ENCODE measurements at regions not wholly inside any gene's neighbourhood (a gene's known extent, or its start where the extent isn't known, plus 50 kb on each side); places are given as distances from the start of the nearest gene placed in this dataset.

- H3K4me3 Mint-ChIP-seq: no peak overlapping the region
- no peak overlapping the region for H3K27ac Mint-ChIP-seq
- DNase-seq: no peak
- no peaks in the 10 kb centered on the region for H3K36me3 Mint-ChIP-seq (ENCODE audit: low read depth)
- H3K4me1 Mint-ChIP-seq (ENCODE audit: low read depth): no peaks in the 10 kb centered on the region
- H3K27me3 Mint-ChIP-seq: no peaks in the 10 kb centered on the region
- H3K9me3 Mint-ChIP-seq: peaks cover 9% of the 10 kb centered on the region
Observed at GRCh38 chr7:15764851-15765382, 78.4 kb upstream of the MEOX2 start.

GRCh38 chr7:15764010-15764409, 77.5 kb upstream of the MEOX2 start:
- Mint-ChIP-seq H3K36me3 (ENCODE audit: low read depth) (no peaks in the 10 kb centered on the region), H3K4me1 (ENCODE audit: low read depth) (no peaks in the 10 kb centered on the region), H3K27me3 (no peaks in the 10 kb centered on the region), H3K4me3 (no peak overlapping the region), H3K9me3 (peaks cover 9% of the 10 kb centered on the region), H3K27ac (no peak overlapping the region)
- no peak for DNase-seq

- H3K27ac Mint-ChIP-seq: no peak overlapping the region
- peaks cover 8% of the 10 kb centered on the region for H3K9me3 Mint-ChIP-seq
- H3K27me3 Mint-ChIP-seq: no peaks in the 10 kb centered on the region
Observed at GRCh38 chr7:15757041-15758000, 70.8 kb upstream of the MEOX2 start.

GRCh38 chr7:15755061-15755460, 68.6 kb upstream of the MEOX2 start:
- H3K36me3 Mint-ChIP-seq (ENCODE audit: low read depth): no peaks in the 10 kb centered on the region
- no peaks in the 10 kb centered on the region for H3K4me1 Mint-ChIP-seq (ENCODE audit: low read depth)
- no peak for DNase-seq
- peaks cover 4% of the 10 kb centered on the region for H3K9me3 Mint-ChIP-seq
- no peaks in the 10 kb centered on the region for H3K27me3 Mint-ChIP-seq
- no peak overlapping the region for H3K4me3 Mint-ChIP-seq
- no peak overlapping the region for H3K27ac Mint-ChIP-seq

More at GRCh38 chr7:15757041-15758000, 70.8 kb upstream of the MEOX2 start:
- Mint-ChIP-seq H3K36me3 (ENCODE audit: low read depth) (no peaks in the 10 kb centered on the region), H3K4me1 (ENCODE audit: low read depth) (no peaks in the 10 kb centered on the region), H3K4me3 (no peak overlapping the region)
- DNase-seq: no peak

- H3K4me3 Mint-ChIP-seq: no peak overlapping the region
- H3K27me3 Mint-ChIP-seq: no peaks in the 10 kb centered on the region
- H3K27ac Mint-ChIP-seq: no peak overlapping the region
- no peak for DNase-seq
- H3K4me1 Mint-ChIP-seq (ENCODE audit: low read depth): no peaks in the 10 kb centered on the region
- H3K36me3 Mint-ChIP-seq (ENCODE audit: low read depth): no peaks in the 10 kb centered on the region
- peaks cover 4% of the 10 kb centered on the region for H3K9me3 Mint-ChIP-seq
Observed at GRCh38 chr7:15753887-15754579, 67.5 kb upstream of the MEOX2 start.

- no peak for DNase-seq
- no peak overlapping the region for H3K27ac Mint-ChIP-seq
- H3K36me3 Mint-ChIP-seq (ENCODE audit: low read depth): no peaks in the 10 kb centered on the region
- no peak overlapping the region for H3K4me3 Mint-ChIP-seq
- no peaks in the 10 kb centered on the region for H3K27me3 Mint-ChIP-seq
- H3K4me1 Mint-ChIP-seq (ENCODE audit: low read depth): no peaks in the 10 kb centered on the region
- peaks cover 4% of the 10 kb centered on the region for H3K9me3 Mint-ChIP-seq
Observed at GRCh38 chr7:15752377-15752776, 65.9 kb upstream of the MEOX2 start.

GRCh38 chr7:15751191-15751701, 64.8 kb upstream of the MEOX2 start:
- no peaks in the 10 kb centered on the region for H3K27me3 Mint-ChIP-seq
- no peak for DNase-seq
- H3K36me3 Mint-ChIP-seq (ENCODE audit: low read depth): no peaks in the 10 kb centered on the region
- H3K9me3 Mint-ChIP-seq: peaks cover 4% of the 10 kb centered on the region
- H3K4me3 Mint-ChIP-seq: no peak overlapping the region
- H3K4me1 Mint-ChIP-seq (ENCODE audit: low read depth): no peaks in the 10 kb centered on the region
- H3K27ac Mint-ChIP-seq: no peak overlapping the region

- Mint-ChIP-seq H3K27ac (no peak overlapping the region), H3K36me3 (ENCODE audit: low read depth) (no peaks in the 10 kb centered on the region), H3K27me3 (no peaks in the 10 kb centered on the region), H3K4me1 (ENCODE audit: low read depth) (no peaks in the 10 kb centered on the region), H3K4me3 (no peak overlapping the region), H3K9me3 (peaks cover 4% of the 10 kb centered on the region)
- DNase-seq: no peak
Observed at GRCh38 chr7:15750727-15751126, 64.2 kb upstream of the MEOX2 start.

- Mint-ChIP-seq H3K27ac (no peak overlapping the region), H3K4me3 (no peak overlapping the region), H3K9me3 (peaks cover 4% of the 10 kb centered on the region), H3K27me3 (no peaks in the 10 kb centered on the region), H3K4me1 (ENCODE audit: low read depth) (no peaks in the 10 kb centered on the region), H3K36me3 (ENCODE audit: low read depth) (no peaks in the 10 kb centered on the region)
- no peak for DNase-seq
Observed at GRCh38 chr7:15749631-15750030, 63.1 kb upstream of the MEOX2 start.

- Mint-ChIP-seq H3K9me3 (peaks cover 2% of the 10 kb centered on the region), H3K27ac (no peak overlapping the region), H3K36me3 (ENCODE audit: low read depth) (no peaks in the 10 kb centered on the region), H3K27me3 (no peaks in the 10 kb centered on the region), H3K4me1 (ENCODE audit: low read depth) (no peaks in the 10 kb centered on the region), H3K4me3 (no peak overlapping the region)
- DNase-seq: no peak
Observed at GRCh38 chr7:15747712-15748111, 61.2 kb upstream of the MEOX2 start.

- DNase-seq: no peak
- H3K36me3 Mint-ChIP-seq (ENCODE audit: low read depth): no peaks in the 10 kb centered on the region
- peaks cover 2% of the 10 kb centered on the region for H3K9me3 Mint-ChIP-seq
- no peaks in the 10 kb centered on the region for H3K27me3 Mint-ChIP-seq
- H3K4me3 Mint-ChIP-seq: no peak overlapping the region
- no peak overlapping the region for H3K27ac Mint-ChIP-seq
- H3K4me1 Mint-ChIP-seq (ENCODE audit: low read depth): no peaks in the 10 kb centered on the region
Observed at GRCh38 chr7:15747301-15747700, 60.8 kb upstream of the MEOX2 start.

GRCh38 chr7:15743926-15744480, 57.5 kb upstream of the MEOX2 start:
- no peaks in the 10 kb centered on the region for H3K4me1 Mint-ChIP-seq (ENCODE audit: low read depth)
- H3K27me3 Mint-ChIP-seq: no peaks in the 10 kb centered on the region
- no peak overlapping the region for H3K4me3 Mint-ChIP-seq
- H3K27ac Mint-ChIP-seq: no peak overlapping the region
- peaks cover 2% of the 10 kb centered on the region for H3K9me3 Mint-ChIP-seq
- no peak for DNase-seq
- no peaks in the 10 kb centered on the region for H3K36me3 Mint-ChIP-seq (ENCODE audit: low read depth)

- Mint-ChIP-seq H3K9me3 (no peaks in the 10 kb centered on the region), H3K4me1 (ENCODE audit: low read depth) (no peaks in the 10 kb centered on the region), H3K27me3 (no peaks in the 10 kb centered on the region), H3K27ac (no peak overlapping the region), H3K4me3 (no peak overlapping the region), H3K36me3 (ENCODE audit: low read depth) (no peaks in the 10 kb centered on the region)
- no peak for DNase-seq
Observed at GRCh38 chr7:15737601-15738000, 51.1 kb upstream of the MEOX2 start.
